GM21390 (cell line): ENCODE measurements at regions not wholly inside any gene's neighbourhood (a gene's known extent, or its start where the extent isn't known, plus 50 kb on each side); places are given as distances from the start of the nearest gene placed in this dataset.
"Not testable (repeated sequence)": the region's sequence is repeated elsewhere in the genome, so short reads cannot be mapped to it uniquely, and the experiment has no call there.

Source experiments
- ATAC-seq: cut with Tn5 transposase; IDR thresholded peaks from one replicate; pipeline ENCODE4 v1.9.1; 2021; ENCODE audit not compliant: unreplicated experiment

DNA sequence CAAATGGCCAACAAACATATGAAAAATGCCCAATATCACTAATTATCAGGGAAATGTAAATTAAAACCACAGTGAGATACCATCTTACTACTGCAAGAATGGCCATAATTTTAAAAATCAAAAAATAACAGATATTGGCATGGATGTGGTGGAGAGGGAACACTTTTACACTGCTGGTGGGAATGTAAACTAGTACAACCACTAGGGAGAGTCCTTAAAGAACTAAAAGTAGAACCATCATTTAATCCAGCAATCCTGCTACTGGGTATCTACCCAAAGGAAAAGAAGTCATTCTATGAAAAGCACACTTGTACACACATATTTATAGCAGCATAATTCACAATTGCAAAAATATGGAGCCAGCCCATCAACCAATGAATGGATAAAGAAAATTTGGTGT, 459.7 kb downstream of the GXYLT1 start:
- ATAC-seq = no peak

GRCh38 chr12:41683513-41684240, 461.0 kb downstream of the GXYLT1 start:
- ATAC-seq = no peak

DNA sequence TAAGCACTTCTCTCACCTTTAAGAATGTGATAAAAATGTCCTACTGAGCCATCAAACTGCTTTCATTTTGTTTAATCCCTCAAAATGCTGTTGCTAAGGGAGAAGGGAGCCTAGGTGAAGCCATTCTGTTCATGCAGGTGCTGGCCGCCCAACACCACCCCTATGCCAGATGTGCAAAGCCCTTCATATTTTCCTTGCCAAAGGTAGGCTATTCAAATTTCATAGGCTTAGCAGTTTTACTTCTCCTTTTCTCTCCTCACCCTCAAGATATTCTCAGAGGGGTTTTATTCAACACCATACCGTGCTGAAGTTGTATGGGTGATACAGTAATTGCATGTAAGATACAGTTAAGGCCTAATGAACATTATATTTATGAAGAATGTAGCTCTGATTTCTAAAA, 461.7 kb downstream of the GXYLT1 start:
- ATAC-seq = peak; percentile 57

DNA sequence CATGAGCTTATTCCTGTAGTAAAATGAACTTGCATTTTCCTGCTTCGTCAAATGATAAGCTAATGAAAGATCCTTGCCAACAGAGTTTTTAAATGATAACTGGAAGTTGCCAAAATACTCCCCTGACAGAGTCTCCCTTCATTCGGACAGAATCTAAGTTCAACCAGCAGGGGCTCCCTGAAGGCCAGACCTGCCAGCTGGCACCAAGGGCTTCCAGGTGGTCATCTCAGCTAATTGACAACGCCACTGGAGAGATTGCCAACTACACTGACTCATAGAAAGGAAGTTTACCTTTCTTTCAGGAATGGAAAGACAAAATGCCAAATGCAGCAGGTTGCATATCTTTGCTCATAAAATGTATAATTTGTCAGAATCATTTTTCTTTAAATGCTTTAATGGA, 462.8 kb downstream of the GXYLT1 start:
- ATAC-seq = no peak

DNA sequence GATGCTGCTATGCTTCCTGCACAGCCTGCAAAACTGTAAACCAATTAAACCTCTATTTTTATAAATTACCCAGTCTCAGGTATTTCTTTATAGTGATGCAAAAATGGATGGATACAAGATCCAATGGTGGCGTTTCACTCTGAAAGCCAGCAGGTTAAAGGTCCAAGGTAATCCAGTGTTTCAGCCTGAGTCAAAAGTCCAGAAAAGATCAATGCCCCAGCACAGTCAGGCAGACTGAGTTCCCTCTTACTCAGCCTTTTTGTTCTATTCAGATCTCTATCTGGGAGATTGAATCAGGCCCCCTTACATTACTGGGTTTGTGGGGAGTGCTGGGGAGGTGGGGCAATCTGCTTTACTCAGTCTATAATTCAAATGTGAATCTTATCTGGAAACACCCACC, 464.5 kb downstream of the GXYLT1 start:
- ATAC-seq = no peak

DNA sequence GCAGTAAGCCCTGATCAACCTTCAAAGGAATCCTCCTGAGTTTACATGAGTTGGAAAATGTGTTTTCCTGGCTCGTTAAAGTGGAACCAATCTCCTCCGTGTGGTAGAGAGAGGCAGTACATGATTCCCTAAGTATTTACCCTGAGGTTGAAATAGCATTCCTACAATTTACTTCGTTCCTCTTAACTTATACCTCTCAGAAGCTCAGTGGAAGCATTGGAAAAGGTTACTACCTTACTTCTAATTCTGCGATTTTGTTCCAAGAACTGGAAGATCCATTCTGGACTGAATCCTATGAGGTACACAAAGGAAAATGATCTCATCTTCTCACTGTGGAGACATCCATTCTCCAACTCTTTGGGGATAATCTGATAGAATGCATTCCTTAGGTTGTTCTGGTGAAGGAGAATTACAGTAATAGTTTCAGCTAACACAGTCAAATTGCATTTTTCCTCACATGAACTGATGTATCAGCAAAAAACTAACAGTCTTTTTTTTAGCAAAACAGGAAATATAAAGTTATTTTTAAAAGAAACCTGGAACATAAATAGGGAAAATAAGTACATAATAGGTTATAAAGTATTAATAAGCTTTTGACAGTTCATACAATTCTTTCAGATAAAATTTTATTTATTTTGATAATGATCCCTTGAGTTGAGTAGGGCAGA, 475.6 kb downstream of the PDZRN4 start:
- no peak for ATAC-seq

GRCh38 chr12:41661141-41661765, 473.1 kb downstream of the PDZRN4 start:
- no peak for ATAC-seq

- no peak for ATAC-seq
Observed at GRCh38 chr12:41656454-41656853, 468.3 kb downstream of the PDZRN4 start.

DNA sequence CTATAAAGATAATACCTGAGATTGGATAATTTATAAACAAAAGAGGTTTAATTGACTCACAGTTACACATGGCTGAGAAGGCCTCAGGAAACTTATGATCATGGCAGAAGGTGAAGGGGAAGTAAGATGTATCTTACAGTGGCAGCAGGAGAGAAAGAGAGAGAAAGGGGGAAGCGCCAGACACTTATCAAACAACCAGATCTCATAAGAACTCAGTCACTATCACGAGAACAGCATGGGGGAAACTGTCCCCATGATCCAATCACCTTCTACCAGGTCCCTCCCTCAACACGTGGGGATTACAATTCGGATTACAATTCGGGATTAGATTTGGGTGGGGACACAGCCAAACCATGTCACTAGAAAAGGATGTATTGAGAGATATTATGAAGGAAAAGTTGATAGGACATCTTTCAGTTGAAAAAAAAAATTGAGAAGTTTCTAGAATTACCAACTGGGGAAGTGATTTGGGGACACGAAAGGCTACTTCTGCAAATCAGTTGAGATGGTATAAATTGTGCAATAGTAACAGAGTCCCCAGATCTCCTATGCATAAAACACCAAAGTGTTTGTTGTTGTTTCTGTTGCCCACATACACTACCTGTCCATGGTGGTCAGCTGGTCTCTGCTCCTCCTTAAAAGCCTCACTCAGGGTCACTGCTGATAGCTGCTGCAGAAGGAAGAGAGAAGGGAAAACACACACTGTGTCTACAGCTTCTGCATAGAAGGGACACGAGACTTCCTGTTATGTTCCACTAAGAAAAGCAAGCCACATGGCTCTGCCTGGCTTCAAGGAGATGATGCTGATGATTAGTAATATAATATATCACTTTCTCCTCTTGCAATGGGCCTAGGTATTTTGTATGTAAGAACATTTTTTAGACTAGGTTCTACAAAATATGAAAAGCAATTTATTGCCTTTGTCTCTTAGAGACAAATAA, 465.5 kb downstream of the PDZRN4 start:
- ATAC-seq = no peak

DNA sequence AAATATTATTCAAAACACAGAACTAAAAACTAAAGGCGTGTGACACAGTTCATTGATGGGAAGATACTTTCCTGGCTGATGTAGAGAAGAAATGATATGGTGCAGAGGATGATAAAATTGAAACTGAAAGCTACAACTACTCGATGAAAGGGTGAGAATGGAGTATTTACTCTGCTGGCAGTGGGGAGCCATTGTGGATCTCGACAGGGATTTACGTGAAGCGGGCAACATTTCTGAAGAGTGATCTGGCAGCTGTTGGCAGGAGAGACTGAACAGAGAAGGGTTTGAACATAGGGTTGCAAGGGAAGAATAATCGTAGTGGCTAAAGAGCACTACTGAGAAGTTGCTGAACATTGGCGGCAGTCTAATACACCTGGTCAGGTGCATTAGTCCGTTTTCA, 464.9 kb downstream of the PDZRN4 start:
- no peak for ATAC-seq

DNA sequence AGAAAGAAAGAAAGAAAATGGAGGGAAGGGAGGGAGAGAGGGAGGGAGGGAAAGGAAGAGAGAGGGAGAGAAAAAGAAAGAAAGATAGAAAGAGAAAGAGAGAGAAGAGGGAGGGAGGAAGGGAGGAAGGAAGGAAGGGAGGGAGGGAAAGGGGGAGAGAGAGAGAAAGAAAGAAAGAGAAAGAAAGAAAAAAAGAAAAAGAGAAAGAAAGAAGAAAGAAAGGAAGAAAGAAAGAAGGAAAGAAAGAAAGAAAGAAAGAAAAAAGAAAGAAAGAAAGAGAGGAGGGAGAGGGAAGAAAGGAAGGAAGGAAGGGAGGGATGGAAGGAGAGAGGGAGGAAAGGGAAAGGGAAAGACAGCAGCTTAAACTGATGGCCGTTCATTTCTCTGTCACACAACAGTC, 457.5 kb downstream of the PDZRN4 start:
- no peak for ATAC-seq

- ATAC-seq = not testable (repeated sequence)
Observed at GRCh38 chr12:41642808-41643207, 454.7 kb downstream of the PDZRN4 start.

DNA sequence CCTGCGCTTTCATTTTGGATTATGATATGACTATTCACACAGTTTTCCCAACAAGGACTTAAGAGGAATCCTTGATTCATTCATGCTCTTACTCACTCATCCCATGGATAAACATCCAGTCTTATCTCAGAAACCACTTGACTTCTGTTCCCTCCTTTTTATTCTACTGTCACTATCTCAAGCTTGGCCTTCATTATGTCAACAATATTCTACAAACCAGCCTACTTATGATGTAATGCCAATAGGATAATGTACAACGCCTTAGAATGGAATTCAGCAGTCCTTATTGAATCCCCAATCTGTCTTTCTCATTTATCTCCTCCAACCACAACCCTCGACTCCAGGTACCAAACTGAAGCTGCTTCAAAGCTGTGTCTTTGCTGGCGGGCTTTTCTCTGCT, 448.5 kb downstream of the PDZRN4 start:
- no peak for ATAC-seq

DNA sequence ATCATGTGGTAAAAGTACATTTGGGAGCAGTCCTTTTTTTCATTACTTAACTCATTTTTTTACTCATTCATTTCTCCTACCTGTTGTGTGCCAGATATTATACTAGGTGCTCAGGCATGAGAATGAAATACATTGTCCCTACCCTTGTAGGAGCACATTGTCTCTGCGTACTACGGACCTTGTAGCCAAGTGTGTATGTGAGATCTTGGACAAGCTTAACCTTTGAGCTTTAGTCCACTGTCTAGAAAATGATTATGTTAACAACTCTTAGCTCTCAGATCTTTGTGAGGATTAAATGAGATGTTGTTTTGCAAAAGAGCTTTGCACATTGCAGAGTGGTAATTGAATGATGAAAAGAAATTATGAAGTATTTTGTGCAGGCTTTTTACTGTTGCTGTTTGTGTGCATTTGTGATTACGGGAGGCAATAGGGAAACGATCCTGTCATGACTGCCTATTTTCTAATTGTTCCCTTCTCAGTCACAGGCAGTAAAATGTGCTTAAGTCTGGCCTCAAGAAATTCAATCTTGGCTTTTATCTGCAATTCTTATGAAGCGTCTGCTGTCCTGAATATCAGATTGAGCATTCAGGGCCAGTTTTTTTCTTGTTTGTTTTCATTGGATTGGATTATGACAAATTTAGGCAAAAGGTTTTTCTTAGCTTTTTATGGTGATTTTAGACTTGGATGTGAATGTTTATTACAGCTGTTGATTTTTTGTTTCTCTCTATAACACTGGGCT, 447.7 kb downstream of the PDZRN4 start:
- ATAC-seq = no peak

- no peak for ATAC-seq
Observed at GRCh38 chr12:41634091-41634490, 446.0 kb downstream of the PDZRN4 start.

- no peak for ATAC-seq
Observed at GRCh38 chr12:41629611-41630010, 441.5 kb downstream of the PDZRN4 start.

DNA sequence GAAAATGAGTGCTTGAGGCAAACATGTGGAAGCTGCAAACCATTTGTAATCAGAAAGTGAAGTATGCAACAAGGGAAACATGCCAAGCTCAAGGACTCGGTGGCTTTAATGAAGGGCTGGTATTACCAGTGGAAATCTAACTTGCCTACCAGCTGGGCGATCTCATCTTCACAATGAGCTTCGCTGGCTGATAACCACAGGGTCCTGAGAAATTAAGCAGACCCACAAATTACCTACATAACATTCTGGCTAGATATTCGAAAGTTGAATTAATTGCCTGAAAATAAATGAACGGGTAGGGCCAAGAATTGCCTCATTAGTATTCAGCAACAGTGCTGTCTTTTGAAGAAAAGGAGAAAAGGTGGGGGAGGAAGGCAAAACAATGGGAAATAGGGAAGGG, 439.4 kb downstream of the PDZRN4 start:
- ATAC-seq = no peak

DNA sequence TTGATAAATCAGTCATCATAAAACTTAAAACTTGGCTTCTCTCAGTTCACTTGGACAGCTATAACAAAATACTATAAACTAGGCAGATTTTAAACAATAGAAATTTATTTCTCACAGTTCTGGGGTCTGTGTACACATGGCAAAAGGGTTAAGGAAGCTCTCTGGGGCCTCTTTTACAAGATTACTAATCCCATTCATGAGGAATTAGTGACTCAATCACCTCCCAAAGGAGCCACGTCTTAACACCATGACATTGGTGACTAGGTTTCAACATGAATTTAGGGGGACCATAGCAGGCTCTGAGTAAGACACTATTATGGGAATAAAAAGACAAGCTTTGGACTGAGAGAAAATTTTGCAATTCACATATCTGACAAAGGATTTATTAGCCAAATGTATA, 436.5 kb downstream of the PDZRN4 start:
- ATAC-seq = no peak
